B cell (primary cell): ENCODE measurements at regions not wholly inside any gene's neighbourhood (a gene's known extent, or its start where the extent isn't known, plus 50 kb on each side); places are given as distances from the start of the nearest gene placed in this dataset.

Experiments
- ATAC-seq: fragments of 200-7000 bp; cut with Tn5 transposase; one replicate; pipeline ENCODE4 v1.10.0; 2021; ENCODE audit warnings: low read depth, mild to moderate bottlenecking, moderate number of reproducible peaks, moderate library complexity
- CTCF ChIA-PET: fragments of 350-600 bp; sonication (Branson Sonifier 250); formaldehyde crosslinking; loops from one replicate; lab custom pipeline; 2021; ENCODE audit warnings: antibody characterized with exemption, inconsistent platforms; lab: Charles Lee
- POLR2A ChIA-PET: fragments of 350-600 bp; sonication (Branson Sonifier 250); formaldehyde crosslinking; loops from one replicate; lab custom pipeline; 2021; ENCODE audit warnings: antibody characterized with exemption; lab: Charles Lee
- DNase-seq: peaks from one replicate; pipeline ENCODE4 v3.0.0; 2013
- H2AFZ ChIP-seq: 2 replicates; pipeline ENCODE4 v1.6.1; 2012; ENCODE audit warnings: mild to moderate bottlenecking, low read depth, low read length; ENCODE audit not compliant: insufficient read depth, poor library complexity, severe bottlenecking
- H3K27ac ChIP-seq, 2 donors: 1 replicate in 1 of 2; 2 replicates in 1 of 2; pipeline ENCODE4 v1.5.1; 2012 to 2013; ENCODE audit warnings: low read length in 2 of 2, mild to moderate bottlenecking in 2 of 2, moderate library complexity in 1 of 2
- H3K27me3 ChIP-seq, 4 experiments: fragments of 200-600 bp in 1 of 4; sonication (generic) in 1 of 4; replicated peaks in 1 of 4; 1 replicate in 2 of 4; 2 replicates in 2 of 4; pipeline versions ENCODE4 v1.6.1 to v1.7.0; 2013 to 2016; ENCODE audit warnings: low read length in 3 of 4, mild to moderate bottlenecking in 2 of 4, mixed read lengths in 1 of 4, moderate library complexity in 1 of 4; ENCODE audit not compliant: insufficient read depth in 4 of 4, control insufficient read depth in 3 of 4; ENCODE audit errors: control extremely low read depth in 1 of 4
- H3K36me3 ChIP-seq, 2 experiments: replicated peaks in 1 of 2; 1 replicate in 1 of 2; 2 replicates in 1 of 2; pipeline versions ENCODE4 v1.6.1 to v1.7.1; 2013; ENCODE audit warnings: low read length in 1 of 2; ENCODE audit not compliant: insufficient read depth in 2 of 2, control insufficient read depth in 1 of 2; ENCODE audit errors: control extremely low read depth in 1 of 2, extremely low read depth in 1 of 2
- H3K4me1 ChIP-seq, 2 donors: fragments of 200-600 bp in 1 of 2; sonication (generic) in 1 of 2; 1 replicate in 1 of 2; 2 replicates in 1 of 2; pipeline versions ENCODE4 v1.5.1 to v1.6.1; 2013 to 2017; ENCODE audit warnings: low read length in 2 of 2; ENCODE audit not compliant: control insufficient read depth in 2 of 2, insufficient read depth in 2 of 2
- H3K4me2 ChIP-seq: replicated peaks from 2 replicates; pipeline ENCODE3; 2012; ENCODE audit warnings: mild to moderate bottlenecking, low read depth, low read length; ENCODE audit not compliant: poor library complexity, severe bottlenecking
- H3K4me3 ChIP-seq, 5 experiments: fragments of 200-600 bp in 1 of 5; sonication (generic) in 1 of 5; 1 replicate in 3 of 5; 2 replicates in 2 of 5; pipeline versions ENCODE4 v1.5.1 to v1.7.0; 2011 to 2016; ENCODE audit warnings: low read length in 4 of 5, mild to moderate bottlenecking in 4 of 5, low read depth in 2 of 5, control low read depth in 1 of 5, moderate library complexity in 1 of 5; ENCODE audit not compliant: insufficient read depth in 1 of 5; ENCODE audit errors: control extremely low read depth in 1 of 5, extremely low read depth in 1 of 5
- H3K79me2 ChIP-seq: fragments of 200-600 bp; sonication (generic); one replicate; pipeline ENCODE4 v1.6.0; 2016; ENCODE audit warnings: low read length; ENCODE audit not compliant: control insufficient read depth, insufficient read depth
- H3K9ac ChIP-seq: fragments of 200-600 bp; sonication (generic); 2 replicates; pipeline ENCODE4 v1.6.1; 2017; ENCODE audit warnings: mild to moderate bottlenecking, low read length, moderate library complexity
- H3K9me3 ChIP-seq, 3 donors: one replicate each; pipeline versions ENCODE4 v1.6.1 to v1.7.1; 2013; ENCODE audit warnings: low read length in 2 of 3; ENCODE audit not compliant: control insufficient read depth in 2 of 3, insufficient read depth in 1 of 3; ENCODE audit errors: control extremely low read depth in 1 of 3
- H4K20me1 ChIP-seq: 2 replicates; pipeline ENCODE4 v1.6.0; 2012; ENCODE audit warnings: mild to moderate bottlenecking, low read length; ENCODE audit not compliant: insufficient read depth, control insufficient read depth, poor library complexity, severe bottlenecking
- H3K27ac Mint-ChIP-seq: one replicate; pipeline ENCODE4 v1.8.0; 2021; ENCODE audit warnings: mixed read lengths
- H3K27me3 Mint-ChIP-seq: one replicate; pipeline ENCODE4 v1.8.0; 2021; ENCODE audit warnings: mixed read lengths
- H3K4me1 Mint-ChIP-seq: one replicate; pipeline ENCODE4 v1.8.0; 2021; ENCODE audit warnings: mixed read lengths
- H3K4me3 Mint-ChIP-seq: one replicate; pipeline ENCODE4 v1.8.0; 2021; ENCODE audit warnings: mixed read lengths
- H3K9me3 Mint-ChIP-seq: one replicate; pipeline ENCODE4 v1.8.0; 2022; ENCODE audit warnings: mixed read lengths; ENCODE audit not compliant: insufficient read depth
- EZH2 ChIP-seq: IDR thresholded peaks from 2 replicates; pipeline ENCODE4 v1.6.1; 2012; ENCODE audit warnings: borderline replicate concordance, low read depth, mild to moderate bottlenecking, moderate library complexity, low read length; ENCODE audit not compliant: insufficient read depth, poor library complexity, severe bottlenecking
- WGBS: methylation state at CpG from one replicate; pipeline ENCODE4 v1.1.5; 2013; ENCODE audit warnings: missing lambda C conversion rate; ENCODE audit not compliant: insufficient coverage; 5-methylcytosine and 5-hydroxymethylcytosine counted together
- intact Hi-C: fragments of 100-400 bp; cut with micrococcal nuclease; formaldehyde crosslinking; loops from one replicate; pipeline ENCODE4 v1.10.0; 2022
- TF ChIP-seq, protein P1 (sequence below): fragments of 200-600 bp; IDR thresholded peaks from one replicate; pipeline ENCODE4 v1.8.0; 2022; ENCODE audit warnings: antibody characterized with exemption, mild to moderate bottlenecking

DNA sequence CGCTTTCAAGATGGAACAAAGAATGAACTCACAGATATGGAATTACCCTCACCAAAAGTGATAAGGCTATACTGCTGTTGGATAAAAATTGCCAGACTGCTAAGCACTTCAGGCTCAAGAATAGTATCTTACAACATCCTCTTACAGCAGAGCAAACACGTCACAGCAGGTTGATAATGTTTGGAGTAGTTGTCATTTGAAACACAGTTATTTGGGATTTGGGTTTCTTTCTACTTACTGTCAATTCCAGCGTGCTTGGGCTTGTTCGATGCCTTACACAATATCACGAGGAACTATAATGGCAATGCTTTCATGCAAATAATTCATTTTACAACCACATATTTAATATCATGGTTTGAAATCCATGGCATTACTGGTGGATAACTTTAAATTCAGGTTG lies 1223.7 kb upstream of the AGA start:
- TF ChIP-seq EZH2: no peak
- TF ChIP-seq, protein P1, sequence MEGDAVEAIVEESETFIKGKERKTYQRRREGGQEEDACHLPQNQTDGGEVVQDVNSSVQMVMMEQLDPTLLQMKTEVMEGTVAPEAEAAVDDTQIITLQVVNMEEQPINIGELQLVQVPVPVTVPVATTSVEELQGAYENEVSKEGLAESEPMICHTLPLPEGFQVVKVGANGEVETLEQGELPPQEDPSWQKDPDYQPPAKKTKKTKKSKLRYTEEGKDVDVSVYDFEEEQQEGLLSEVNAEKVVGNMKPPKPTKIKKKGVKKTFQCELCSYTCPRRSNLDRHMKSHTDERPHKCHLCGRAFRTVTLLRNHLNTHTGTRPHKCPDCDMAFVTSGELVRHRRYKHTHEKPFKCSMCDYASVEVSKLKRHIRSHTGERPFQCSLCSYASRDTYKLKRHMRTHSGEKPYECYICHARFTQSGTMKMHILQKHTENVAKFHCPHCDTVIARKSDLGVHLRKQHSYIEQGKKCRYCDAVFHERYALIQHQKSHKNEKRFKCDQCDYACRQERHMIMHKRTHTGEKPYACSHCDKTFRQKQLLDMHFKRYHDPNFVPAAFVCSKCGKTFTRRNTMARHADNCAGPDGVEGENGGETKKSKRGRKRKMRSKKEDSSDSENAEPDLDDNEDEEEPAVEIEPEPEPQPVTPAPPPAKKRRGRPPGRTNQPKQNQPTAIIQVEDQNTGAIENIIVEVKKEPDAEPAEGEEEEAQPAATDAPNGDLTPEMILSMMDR: no peak
- H3K9me3 Mint-ChIP-seq: peaks cover 2% of the 10 kb centered on the region

DNA sequence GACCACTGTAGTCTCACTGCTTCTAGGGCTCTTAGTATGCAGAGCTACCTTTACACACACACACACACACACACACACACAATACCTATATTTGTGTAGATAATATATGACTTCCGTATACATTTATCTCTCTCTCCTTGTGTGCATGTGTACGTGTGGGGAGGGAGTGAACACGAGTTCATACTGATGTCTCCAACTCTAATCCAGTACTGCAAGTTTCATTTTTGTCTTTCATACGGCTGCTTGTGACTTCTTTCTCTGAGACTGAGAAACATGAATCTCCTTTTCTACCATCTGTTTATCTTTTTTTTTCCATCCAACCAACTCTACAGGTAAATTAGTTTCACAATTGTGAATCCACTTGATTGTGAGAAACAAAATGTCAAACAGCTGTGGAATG lies 1229.5 kb upstream of the AGA start:
- intact Hi-C loops: no loop called here
- WGBS: 100% methylated on average over 1 of the region's 4 CpGs
- H3K27ac Mint-ChIP-seq: no peak overlapping the region
- POLR2A ChIA-PET: no interaction called here
- H3K27ac ChIP-seq: no peak overlapping the region
- H3K36me3 ChIP-seq: no peaks in the 10 kb centered on the region
- no peak overlapping the region for H3K4me3 Mint-ChIP-seq
- TF ChIP-seq, protein P1: no peak
- no peak for TF ChIP-seq EZH2
- no peak overlapping the region for H2AFZ ChIP-seq
- DNase-seq: no peak
- H3K4me1 Mint-ChIP-seq: no peaks in the 10 kb centered on the region
- CTCF ChIA-PET: no interaction called here
- no peak overlapping the region for H3K4me3 ChIP-seq
- no peaks in the 10 kb centered on the region for H3K79me2 ChIP-seq
- H4K20me1 ChIP-seq: no peaks in the 10 kb centered on the region
- no peak for ATAC-seq
- H3K9ac ChIP-seq: no peak overlapping the region
- H3K9me3 Mint-ChIP-seq: peaks cover 2% of the 10 kb centered on the region
- no peaks in the 10 kb centered on the region for H3K27me3 Mint-ChIP-seq
- H3K4me1 ChIP-seq: no peaks in the 10 kb centered on the region
- H3K9me3 ChIP-seq: no peaks in the 10 kb centered on the region
- no peaks in the 10 kb centered on the region for H3K27me3 ChIP-seq
- no peak overlapping the region for H3K4me2 ChIP-seq

More for the DNA sequence above, 1223.7 kb upstream of the AGA start:
- DNase-seq (no peak), ATAC-seq (no peak)
- Histone ChIP-seq H3K36me3 (no peaks in the 10 kb centered on the region), H3K27me3 (no peaks in the 10 kb centered on the region), H3K4me1 (no peaks in the 10 kb centered on the region), H3K79me2 (no peaks in the 10 kb centered on the region), H3K9me3 (peaks cover 0 to 3% (median 1%) of the 10 kb centered on the region in 3 donors), H2AFZ (no peak overlapping the region), H4K20me1 (no peaks in the 10 kb centered on the region), H3K27ac (no peak overlapping the region), H3K4me3 (no peak overlapping the region), H3K9ac (no peak overlapping the region), H3K4me2 (no peak overlapping the region)
- intact Hi-C loops: no loop called here
- no peak overlapping the region for H3K4me3 Mint-ChIP-seq
- H3K27ac Mint-ChIP-seq: no peak overlapping the region
- H3K4me1 Mint-ChIP-seq: no peaks in the 10 kb centered on the region
- no CpG with 5 or more reads among the region's 5 CpGs for WGBS
- POLR2A ChIA-PET: no interaction called here
- CTCF ChIA-PET: no interaction called here
- no peaks in the 10 kb centered on the region for H3K27me3 Mint-ChIP-seq
